SU-DHL-6 (cell line): ENCODE measurements at regions not wholly inside any gene's neighbourhood (a gene's known extent, or its start where the extent isn't known, plus 50 kb on each side); places are given as distances from the start of the nearest gene placed in this dataset.

ENCODE experiments used
- CTCF ChIP-seq: fragments of 200-600 bp; sonication (generic); IDR thresholded peaks from one replicate; pipeline ENCODE4 v1.5.1; 2017; ENCODE audit warnings: antibody characterized with exemption, mild to moderate bottlenecking, low read length, moderate library complexity; ENCODE audit not compliant: insufficient read depth, poor library complexity, severe bottlenecking
- EZH2phosphoT487 ChIP-seq: fragments of 200-600 bp; sonication (generic), shearing (Covaris generic); conservative IDR thresholded peaks from 2 replicates; pipeline ENCODE4 v1.6.1; 2018; ENCODE audit warnings: mild to moderate bottlenecking, antibody characterized with exemption, low read length, moderate library complexity, mixed read lengths

GRCh38 chr21:35627462-35627861, 432.9 kb downstream of the SETD4 start:
- TF ChIP-seq CTCF (no peak), EZH2phosphoT487 (no peak)
